ENCODE measurements at regions not wholly inside any gene's neighbourhood (a gene's known extent, or its start where the extent isn't known, plus 50 kb on each side); places are given as distances from the start of the nearest gene placed in this dataset.

DNA sequence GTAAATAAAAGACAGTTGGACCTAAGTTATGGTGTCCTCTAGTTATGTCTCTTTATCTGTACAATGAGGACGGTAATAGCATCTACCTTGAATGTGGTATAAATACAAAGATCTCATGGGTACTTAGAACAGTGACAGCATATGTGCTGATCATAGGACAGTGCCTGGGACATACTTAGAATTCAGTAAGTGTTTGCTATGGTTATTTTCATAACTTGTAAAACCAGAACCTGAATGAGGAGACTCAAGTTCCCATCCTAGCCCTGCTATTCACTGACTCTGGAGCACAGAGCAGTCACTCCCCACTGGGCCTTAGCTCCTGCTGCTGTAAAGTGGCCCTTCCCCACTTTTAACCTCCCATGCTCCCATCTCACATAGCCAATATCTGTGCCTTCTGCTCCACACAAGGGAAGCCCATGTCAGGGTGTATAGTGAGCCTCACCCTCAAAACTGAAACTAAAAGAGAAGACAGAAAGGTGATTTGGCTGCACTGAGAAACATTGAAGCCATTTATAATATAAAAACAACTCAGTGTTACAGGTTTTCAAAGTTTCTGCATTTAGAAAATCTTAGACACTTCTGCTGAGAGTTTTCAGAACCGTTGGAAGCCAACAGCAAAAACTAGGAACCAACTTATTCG, 225.4 kb upstream of the UBE2E2 start:
- no peak for DNase-seq

DNA sequence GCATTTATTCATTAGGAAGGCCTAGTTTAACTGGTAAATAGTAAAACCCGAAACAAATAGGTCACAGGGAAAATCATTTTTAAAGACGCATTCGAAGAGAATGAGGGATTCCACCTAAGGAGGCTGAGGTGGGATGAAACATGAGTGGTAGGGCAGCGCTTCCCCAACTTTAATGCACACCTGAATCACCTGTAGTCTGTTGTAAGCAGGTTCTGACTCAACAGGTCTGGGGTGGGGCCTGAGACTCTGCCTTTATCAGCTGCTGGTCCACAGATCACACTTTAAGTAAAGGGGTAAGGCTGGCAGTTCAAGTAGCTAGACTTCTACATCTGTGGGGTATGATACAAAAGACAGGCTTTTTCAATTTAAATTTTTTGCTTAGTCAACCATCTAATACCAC, 223.5 kb upstream of the UBE2E2 start:
- no peak for DNase-seq

DNA sequence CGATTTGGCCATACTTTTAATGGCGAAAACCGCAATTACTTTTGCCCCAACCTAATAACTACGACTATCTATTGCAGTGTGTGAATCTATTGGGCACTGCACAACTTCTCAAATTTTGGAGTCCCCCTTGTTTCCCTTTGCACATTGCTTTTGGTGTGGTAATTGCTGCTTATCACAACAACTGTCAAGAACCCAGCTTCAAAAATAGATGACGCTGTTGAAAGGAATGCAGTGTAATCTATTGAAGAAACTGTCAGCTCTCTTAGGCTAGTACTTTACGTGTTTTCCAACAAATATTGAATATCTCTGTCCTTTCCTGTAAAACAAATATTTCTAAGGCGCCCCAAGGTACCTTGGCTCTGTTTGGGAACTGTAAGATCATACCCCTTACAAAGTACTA, 222.8 kb upstream of the UBE2E2 start:
- no peak for DNase-seq

DNA sequence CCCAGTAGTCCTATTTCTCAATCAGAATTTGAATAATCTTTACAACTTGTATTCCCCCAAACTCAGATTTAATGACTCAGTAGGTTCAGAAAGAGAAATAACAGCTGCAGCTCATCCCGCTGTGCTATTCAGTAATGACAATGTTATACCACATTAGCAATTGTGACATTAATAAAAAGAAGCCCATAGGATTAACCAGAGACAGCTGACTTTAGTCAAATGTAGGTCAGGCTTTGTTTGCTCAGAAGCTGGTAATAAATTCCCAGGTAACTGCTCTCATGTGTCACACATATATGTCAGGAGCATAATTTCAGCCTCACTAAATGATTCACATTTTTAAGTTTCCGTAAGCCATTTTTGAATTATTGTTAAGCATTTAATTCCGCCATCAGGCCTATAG, 222.0 kb upstream of the UBE2E2 start:
- DNase-seq, result no peak

DNA sequence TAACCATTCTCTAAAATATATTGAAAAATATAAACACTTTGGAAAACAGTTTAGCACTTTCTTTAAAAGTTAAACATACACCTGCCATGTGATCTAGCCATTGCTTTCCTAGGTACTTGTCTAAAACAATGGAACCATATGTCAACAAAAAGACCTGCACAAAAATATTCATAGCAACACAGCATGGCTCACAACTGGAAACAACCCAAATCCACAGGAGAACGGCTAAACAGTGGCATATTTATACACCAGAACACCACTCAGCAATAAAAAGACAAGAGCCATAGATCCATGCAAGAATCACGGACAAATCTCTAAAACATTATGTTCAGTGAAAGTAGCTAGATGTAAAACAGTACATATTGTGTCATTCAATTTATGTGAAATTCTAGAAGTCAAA, 221.3 kb upstream of the UBE2E2 start:
- DNase-seq, result no peak

DNA sequence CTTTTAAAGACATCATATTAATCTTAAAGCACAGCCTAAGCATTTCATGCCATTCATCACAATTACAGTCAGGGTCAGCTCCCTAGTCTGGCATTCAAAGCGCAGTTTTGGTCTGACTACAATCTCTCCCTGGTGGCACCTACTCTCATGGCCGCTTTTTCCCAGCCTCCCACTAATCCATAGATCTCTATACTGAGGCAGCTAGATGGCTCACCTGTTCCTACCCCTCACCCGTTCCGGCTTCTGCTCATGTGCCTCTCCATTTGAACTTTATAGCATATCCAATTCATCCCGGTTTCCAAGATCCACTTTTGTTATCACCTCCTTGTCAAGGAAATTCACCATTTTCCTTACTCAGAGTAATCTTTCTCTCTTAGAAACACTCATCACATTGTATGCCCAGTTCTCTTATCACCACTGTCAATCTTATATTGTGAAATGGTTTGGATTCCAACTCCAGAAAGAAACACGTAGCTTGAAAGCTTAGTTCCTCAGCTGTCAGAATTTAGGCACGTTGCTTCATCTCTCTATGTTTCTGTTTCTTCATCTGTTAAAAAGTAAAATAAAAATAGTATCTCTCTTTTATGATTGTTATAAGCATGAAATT, 220.0 kb upstream of the UBE2E2 start:
- DNase-seq, result no peak

DNA sequence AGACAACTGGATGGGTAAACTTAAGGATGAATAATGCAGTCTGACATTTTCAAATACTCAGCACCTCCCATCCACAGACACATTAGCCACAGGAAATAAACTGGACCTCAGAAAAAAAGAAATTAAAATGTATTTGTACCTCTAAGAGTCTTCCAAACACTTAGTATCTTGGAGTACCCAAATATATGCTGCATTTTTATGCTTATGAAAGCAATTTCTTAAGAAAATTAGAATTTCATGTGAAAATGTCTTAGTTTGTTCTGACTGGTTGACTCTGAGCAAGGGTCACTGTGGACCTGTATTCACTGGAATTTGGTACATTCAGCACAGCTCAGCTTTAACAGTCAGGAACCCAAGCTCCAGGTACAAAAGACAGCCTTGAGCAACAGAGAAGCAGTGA, 216.2 kb upstream of the UBE2E2 start:
- no peak for DNase-seq

DNA sequence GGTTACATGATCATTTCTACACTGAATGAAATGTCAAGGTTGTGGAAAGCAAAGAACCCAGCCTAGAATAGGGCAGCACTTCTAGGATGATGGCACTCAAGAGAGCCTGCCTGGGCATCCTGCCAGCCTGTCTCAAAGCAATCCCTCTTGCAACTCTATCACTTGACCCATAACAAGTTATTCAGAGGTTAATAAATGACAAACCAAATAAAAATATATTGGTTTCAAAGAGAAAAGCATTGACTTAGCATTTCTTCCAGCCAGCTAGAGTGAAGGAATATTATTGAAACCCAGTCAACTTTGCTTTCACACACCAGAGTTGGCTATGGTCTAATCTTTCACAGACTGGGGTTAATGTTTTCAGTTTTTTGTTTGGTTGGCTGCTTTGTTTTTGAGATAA, 214.6 kb upstream of the UBE2E2 start:
- DNase-seq, result no peak

DNA sequence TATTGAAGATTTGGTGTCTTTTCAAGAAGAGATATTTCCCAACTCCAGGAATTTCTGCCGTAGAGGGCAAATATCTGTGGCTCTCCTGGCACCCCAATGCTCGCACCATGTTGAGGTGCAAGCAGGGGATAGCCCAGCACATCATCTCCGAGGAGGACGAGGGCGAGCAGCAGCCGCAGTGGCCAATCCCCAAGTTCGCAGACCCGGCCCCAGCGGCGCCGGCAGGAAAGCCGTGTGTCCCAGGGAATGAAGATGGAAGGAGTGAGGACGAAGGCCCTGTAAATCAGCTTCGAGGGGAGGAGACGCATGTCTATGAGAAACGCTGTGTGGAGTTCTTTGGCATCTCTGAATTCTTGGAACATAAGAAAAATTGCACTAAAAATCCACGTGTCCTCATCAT, 213.4 kb upstream of the UBE2E2 start:
- no peak for DNase-seq

DNA sequence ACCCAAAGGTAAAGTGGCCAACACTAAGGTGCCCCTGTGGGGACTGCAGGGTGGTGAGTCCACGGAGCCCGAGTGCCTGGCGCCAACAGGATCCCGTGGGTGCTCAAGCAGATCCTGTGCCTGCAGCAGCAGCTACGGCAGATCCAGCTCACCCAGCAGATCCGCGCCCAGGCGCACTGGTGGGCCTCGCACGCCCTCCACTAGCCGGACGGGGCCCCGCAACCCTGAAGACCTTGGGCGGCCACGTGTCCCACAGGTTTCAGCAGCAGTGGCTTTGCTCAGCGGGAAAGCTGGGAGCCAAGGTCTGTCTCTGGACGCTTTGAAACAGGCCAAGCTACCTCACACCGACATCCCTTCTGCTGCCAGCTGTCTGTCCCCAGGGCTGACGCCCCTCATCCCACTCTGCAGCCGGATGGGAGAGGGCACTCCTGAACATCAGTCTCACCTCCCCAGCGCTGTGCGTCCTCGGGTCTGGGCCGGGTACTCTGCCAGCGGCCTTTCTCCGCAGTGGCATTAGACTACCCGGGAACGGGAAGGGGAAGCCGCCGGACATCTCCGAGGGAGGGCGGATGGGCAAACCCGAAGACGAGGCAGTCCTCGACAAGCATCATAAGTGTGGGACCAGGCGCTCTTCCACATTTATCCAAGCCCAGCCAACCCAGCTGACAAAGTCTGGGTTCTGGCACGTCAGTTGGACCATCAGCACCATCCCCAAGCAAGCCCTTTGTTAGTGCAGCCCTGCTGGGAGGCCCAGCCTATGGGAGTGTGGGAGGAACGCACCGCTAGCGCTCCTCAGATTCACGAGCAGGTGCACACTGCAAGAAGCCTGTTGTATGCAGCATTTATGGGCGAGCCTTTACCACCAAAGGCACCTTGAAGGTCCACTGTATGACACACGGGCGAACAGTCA, 212.6 kb upstream of the UBE2E2 start:
- no peak for DNase-seq

DNA sequence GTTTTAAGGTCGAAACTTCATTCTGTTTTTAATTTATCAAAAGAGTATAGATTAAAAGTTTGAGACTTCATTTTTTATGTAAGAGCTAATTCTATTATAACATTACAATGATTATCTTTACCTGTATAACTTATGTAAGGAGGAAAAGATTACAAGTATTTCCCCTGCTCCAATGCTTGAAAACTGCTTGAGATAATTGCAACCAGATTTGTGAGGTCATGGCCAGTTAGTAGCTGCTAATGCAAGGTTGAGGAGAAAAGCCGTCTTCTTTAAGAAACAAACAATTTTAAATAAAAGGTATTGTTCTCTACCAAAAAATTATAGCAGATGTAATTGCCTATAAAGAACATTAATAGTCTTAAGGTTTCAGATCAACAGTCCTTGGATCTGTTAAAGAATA, 208.3 kb upstream of the UBE2E2 start:
- no peak for DNase-seq

DNA sequence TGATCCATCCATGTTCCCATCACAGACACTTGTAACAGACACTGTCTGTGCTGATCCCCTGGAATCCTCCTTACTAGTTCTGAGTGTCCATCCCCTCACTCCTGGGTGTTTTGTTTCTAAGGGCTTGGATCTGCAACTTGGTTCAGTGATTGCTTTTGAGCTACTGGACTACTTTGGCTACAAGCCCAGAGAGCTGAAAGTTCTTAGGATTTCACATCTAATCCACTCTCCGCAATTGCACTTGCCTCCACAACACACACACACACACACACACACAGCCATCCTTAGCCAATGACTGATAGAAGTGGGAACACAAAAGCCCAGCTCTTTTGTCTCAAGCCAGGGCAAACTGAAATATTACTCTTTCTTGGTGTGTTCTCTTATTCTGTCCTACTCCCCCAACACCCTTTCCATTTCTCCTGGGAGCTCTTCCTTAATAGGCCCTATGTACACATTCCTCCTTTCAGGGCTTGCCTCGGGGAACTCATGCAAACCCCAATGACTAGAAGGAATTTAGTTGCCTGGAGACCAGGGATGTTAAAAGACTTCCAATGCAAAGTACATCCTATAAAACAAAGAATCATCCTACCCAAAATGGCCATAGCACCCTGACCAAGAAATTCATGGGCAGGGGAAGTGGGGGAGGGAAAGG, 206.1 kb upstream of the UBE2E2 start:
- no peak for DNase-seq

DNA sequence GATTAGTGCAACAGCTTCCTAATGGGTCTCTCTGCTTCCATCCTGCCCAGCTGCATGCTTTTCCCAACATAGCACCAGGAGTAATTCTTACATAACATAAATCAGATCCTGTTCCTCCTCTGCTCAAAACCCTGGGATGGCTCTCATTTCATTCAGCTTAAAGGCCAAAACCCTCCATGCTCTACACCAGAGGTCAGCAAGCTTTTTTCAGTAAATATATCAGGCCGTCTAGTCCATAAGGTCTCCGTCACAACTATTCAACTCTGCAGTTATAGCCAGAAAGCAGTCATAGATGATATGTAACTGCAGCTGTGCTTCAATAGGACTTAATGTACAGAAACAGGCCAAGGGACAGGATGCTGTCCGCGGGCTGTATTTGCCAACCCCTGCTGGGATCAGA, 202.8 kb upstream of the UBE2E2 start:
- no peak for DNase-seq

DNA sequence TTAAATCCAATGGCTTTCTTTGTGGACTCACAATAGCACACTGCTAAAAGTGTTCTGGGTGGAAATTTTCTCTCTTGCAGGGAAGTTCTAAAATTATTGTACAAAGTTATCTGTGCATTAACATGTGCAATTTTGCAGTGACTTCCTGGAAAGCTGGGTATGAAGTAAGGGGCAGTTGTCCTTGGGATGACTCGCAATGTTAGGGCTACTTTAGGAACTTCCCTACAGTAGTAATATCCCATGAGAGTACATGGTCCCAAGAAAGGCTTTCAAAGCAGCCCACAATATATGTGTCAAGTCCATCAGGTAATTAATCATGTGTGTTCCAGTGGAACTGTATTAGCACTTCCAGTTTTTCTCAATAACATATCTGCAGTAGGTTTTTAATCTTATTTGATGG, 201.0 kb upstream of the UBE2E2 start:
- DNase-seq, result no peak

DNA sequence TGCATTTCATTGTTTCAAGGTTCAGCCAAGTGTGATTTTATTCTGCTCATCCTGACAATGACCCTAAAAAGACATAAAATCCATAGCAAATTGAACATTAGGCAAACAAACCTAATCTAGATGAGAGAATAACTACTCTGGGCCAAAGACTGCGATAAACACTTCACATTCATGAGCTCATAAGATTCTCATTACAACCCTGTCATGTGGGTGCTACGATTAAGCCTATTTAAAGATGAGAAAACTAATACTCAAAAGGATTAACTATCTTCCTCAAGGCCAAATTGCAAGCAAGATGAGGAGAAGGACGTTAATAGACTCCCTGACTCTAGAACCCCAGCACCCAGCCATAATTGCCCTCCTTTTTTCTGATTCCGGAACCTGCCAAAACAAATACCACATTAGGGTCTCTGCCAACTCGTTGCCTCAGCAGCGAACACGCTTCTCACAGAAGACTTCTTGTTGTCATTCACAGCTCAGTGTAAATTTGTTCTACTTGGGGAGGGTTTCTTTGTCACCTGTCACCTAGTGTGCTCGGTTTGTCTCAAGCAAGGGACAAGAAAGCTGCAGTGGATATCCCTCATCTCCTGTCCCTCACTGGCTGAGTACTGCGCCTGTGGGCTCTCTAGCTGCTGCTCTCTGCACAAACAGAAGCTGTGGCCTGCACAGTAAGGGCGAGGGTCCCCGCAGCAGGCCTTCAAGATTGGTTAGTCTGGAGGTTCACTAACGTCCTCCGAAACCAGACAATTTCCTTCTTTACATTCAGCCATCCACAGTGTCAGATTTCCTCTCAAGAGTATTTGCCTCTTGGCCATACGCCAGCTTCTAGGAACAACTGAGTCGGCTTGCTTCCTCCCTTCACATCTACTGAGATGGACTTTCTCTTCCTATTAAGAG, 200.0 kb upstream of the UBE2E2 start:
- DNase-seq, result no peak

DNA sequence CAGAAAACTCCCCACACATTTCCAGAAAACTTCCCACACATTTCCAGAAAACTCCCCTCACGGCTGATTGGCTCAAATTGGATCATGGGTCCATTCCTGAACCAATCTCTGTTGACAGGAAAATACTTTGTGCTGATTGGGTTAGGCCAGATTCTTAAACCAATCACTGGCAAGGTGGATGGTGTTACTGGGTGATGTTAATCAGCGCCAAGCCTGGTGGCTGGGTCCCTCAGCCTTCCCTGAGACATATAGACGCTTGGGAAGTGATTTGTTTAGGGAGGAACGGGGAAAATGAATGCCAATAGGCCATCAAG, 199.4 kb upstream of the UBE2E2 start:
- DNase-seq, result no peak

DNA sequence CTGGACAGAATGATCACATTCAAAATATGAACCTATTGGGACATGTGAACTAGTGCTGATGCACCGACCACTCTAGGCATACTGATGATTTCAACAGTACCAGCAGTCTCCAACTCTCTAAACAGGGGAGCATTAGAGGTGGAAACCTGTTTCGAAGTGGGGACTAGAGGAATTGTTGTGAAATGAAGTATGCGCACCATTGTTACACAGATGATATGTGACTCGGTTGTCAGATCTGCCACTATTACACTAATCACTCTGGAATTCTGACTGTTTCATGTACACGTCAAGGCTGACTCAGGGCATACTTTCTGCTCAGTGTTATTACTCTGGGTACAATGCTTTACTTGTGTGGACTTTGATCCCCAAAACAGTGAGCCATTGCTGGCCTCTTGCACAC, 198.2 kb upstream of the UBE2E2 start:
- peak; percentile 46 for DNase-seq

DNA sequence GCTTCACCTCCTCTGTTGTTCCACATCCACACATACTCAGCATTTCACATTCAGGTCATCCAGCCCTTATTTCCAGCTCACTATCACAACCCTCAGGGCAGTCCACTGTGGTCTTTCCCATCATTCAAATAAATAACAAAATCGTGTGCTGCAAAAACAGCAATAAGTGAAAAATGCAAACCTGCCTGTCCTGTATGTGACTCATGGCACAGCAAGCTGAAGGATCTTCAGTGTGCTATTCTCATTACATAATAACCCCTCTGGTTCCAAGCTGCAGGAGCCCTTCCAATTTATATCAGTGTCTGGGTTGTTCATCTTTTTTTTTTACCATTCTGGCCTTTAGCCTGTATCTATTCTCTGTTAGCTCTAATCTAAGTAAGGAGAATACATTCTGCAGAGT, 185.3 kb upstream of the UBE2E2 start:
- no peak for DNase-seq

DNA sequence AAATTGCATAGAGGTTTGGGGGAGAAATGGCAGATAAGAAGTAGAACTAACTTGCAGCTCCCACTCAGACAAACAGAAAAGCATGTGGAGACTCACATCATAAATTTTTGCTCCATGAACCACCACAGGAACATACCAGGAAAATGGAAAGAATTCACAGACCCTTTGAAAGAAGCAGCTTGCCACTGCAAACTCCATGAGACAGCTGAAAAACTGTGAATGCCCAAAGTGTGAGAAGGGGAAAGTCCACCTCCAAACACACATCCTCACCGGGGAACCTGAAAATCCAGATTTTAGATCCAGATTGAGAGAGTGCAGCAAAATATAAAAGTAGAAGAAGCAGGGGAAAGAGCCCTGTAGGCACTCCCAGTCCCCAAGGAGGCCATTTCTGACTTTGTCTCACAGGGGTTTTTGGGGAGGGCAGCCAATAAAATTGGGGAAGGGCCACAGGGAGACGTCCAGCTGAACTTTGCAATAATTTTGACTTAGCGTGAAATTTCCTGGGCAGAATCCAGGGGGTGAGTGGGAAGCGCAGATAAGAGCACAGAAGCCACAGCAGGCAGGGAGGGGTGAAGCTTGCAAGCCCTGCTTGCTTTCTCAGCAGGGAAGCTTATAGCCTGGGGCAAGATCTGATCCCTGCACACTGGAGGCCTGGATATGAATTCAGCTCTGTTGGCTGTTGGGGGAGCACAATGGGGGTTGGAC, 183.4 kb upstream of the UBE2E2 start:
- DNase-seq, result no peak

DNA sequence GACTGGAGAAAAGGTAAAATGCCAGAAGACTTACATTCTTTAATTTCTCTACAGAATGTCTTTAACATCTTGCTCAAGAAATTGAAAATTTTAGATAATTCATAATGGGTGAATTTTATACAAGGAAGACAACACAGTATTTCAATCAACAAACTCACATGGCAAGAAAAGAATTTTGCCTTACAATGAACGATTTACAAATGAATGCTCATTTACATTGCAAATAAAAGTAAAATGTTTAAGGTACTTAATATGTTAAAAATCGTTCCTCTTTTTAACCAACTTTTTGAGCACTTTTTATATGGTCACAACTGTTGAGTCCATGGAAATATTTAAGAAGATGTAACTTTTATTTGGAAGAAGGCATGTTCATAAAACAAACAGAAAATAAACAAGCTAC, 174.8 kb upstream of the UBE2E2 start:
- no peak for DNase-seq

DNA sequence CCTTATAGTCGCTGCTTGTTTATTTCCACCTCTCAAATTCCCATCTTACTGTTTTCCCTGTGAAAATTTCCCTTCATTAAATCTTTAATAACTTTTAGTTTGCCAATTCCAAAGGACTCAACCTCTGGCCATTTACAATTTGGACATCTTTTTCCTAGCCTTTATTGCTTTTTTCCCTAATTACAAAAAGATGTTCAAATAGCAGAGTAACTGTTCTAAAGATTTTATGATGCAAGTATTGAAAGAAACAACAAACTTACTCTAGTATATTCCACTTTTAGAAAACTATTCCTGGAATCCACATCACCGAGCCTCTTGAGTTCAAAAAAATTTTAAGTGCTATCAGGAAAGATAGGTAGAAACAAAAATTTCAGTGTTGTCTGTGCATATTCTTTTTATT, 174.1 kb upstream of the UBE2E2 start:
- no peak for DNase-seq
